ENCODE measurements at regions not wholly inside any gene's neighbourhood (a gene's known extent, or its start where the extent isn't known, plus 50 kb on each side); places are given as distances from the start of the nearest gene placed in this dataset.

- no peak overlapping the region for H3K9ac ChIP-seq (ENCODE audit: extremely low read depth, low read length, poor library complexity, severe bottlenecking)
- no peak overlapping the region for H3K27ac Mint-ChIP-seq
- H3K36me3 Mint-ChIP-seq (ENCODE audit: low read depth) = no peaks in the 10 kb centered on the region
- DNase-seq = no peak
- no peak overlapping the region for H3K4me3 ChIP-seq (ENCODE audit: low read length)
- H3K36me3 ChIP-seq (ENCODE audit: control insufficient read depth, insufficient read depth, low read length) = no peaks in the 10 kb centered on the region
- TF ChIP-seq CTCF (conservative IDR thresholded peaks at IDR 0.05) = no peak
- H3K27me3 Mint-ChIP-seq (ENCODE audit: insufficient read depth) = no peaks in the 10 kb centered on the region
- no peaks in the 10 kb centered on the region for H3K27me3 ChIP-seq (ENCODE audit: control insufficient read depth, insufficient read depth, low read length, poor library complexity, severe bottlenecking)
- 89 to 100% methylated on average over 4 of the region's 4 CpGs for WGBS, 2 experiments (ENCODE audit: insufficient coverage in 1 of 2, insufficient read length in 1 of 2)
- H3K9me3 Mint-ChIP-seq = no peaks in the 10 kb centered on the region
- H3K4me1 ChIP-seq (ENCODE audit: control insufficient read depth, insufficient read depth, low read length) = no peaks in the 10 kb centered on the region
- H3K27ac ChIP-seq (ENCODE audit: low read depth, low read length) = no peak overlapping the region
- no peaks in the 10 kb centered on the region for H3K4me1 Mint-ChIP-seq
- H3K9me3 ChIP-seq (ENCODE audit: control insufficient read depth, low read length) = no peaks in the 10 kb centered on the region
- H3K4me3 Mint-ChIP-seq = no peak overlapping the region
Observed at GRCh38 chr13:77406644-77407440, 79.9 kb upstream of the MYCBP2 start.

DNA sequence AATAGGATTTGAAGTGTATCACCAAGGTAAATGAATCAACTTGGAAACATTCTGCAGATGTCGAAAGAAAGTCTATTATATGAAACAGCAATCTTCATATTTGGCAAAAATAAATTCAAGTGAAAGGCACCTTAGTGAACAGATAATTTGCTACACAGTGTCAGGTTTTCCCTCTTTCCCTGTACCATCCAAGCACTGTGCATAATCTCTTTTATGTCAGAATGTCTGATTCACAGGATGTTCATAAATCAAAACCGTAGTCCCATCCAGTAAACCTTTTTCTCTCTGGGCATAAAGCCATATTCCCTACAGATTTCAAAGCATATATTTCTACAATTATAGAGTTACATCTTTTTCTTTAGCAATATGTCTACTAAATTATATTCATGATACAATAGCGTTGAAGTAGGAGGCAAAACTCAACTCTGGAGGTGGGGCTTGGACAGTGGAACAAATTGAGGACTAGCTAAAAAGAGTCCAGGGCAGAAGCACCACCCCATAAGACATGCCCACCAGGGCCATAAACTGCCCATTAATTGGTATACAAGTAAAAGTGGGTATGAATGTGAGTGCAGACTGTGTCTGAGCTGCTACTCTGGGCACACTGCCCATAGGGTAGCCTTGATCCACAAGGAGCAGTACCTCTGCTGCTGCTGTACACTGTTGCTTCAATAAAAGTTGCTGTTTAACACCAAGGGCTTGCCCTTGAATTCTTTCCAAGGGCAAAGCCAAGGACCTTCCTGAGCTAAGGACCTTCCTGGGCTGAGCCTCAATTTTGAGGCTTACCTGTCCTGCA is 72.1 kb upstream of the MYCBP2 start:
- Histone ChIP-seq H3K27me3 (ENCODE audit: control insufficient read depth, insufficient read depth, low read length, poor library complexity, severe bottlenecking) (no peaks in the 10 kb centered on the region), H3K27ac (ENCODE audit: low read depth, low read length) (no peak overlapping the region), H3K4me1 (ENCODE audit: control insufficient read depth, insufficient read depth, low read length) (no peaks in the 10 kb centered on the region), H3K9ac (ENCODE audit: extremely low read depth, low read length, poor library complexity, severe bottlenecking) (no peak overlapping the region), H3K9me3 (ENCODE audit: control insufficient read depth, low read length) (no peaks in the 10 kb centered on the region), H3K36me3 (ENCODE audit: control insufficient read depth, insufficient read depth, low read length) (no peaks in the 10 kb centered on the region), H3K4me3 (ENCODE audit: low read length) (no peak overlapping the region)
- H3K4me1 Mint-ChIP-seq = no peaks in the 10 kb centered on the region
- no peaks in the 10 kb centered on the region for H3K36me3 Mint-ChIP-seq (ENCODE audit: low read depth)
- TF ChIP-seq CTCF (conservative IDR thresholded peaks at IDR 0.05) = no peak
- DNase-seq = no peak
- H3K9me3 Mint-ChIP-seq = no peaks in the 10 kb centered on the region
- no peak overlapping the region for H3K4me3 Mint-ChIP-seq
- no peak overlapping the region for H3K27ac Mint-ChIP-seq
- no peaks in the 10 kb centered on the region for H3K27me3 Mint-ChIP-seq (ENCODE audit: insufficient read depth)
- WGBS, 2 experiments (ENCODE audit: insufficient coverage in 1 of 2, insufficient read length in 1 of 2) = 93% methylated on average over 3 of the region's 3 CpGs; no CpG with 5 or more reads in 1 of the 2 experiments

DNA sequence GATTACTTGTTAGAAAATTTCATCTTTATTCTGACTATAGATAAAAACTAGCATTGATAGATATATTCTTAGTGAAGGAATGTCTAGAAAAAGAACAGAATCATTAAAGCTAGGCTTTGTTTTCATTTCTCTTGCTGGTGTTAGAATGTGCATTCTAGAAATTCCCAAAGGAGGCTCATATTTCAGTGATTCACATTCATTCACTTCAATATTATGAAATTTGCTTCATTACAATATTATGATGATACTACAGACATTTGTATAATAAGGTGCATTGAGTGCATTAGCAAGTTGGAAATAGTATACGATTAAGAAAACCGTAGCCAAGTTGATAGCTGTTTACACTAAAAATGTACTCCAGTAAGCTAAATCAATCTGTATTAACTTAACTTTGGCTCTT is 70.7 kb upstream of the MYCBP2 start:
- Histone ChIP-seq H3K4me3 (ENCODE audit: low read length) (no peak overlapping the region), H3K27me3 (ENCODE audit: control insufficient read depth, insufficient read depth, low read length, poor library complexity, severe bottlenecking) (no peaks in the 10 kb centered on the region), H3K9me3 (ENCODE audit: control insufficient read depth, low read length) (no peaks in the 10 kb centered on the region), H3K36me3 (ENCODE audit: control insufficient read depth, insufficient read depth, low read length) (no peaks in the 10 kb centered on the region), H3K27ac (ENCODE audit: low read depth, low read length) (no peak overlapping the region), H3K4me1 (ENCODE audit: control insufficient read depth, insufficient read depth, low read length) (no peaks in the 10 kb centered on the region), H3K9ac (ENCODE audit: extremely low read depth, low read length, poor library complexity, severe bottlenecking) (no peak overlapping the region)
- H3K4me1 Mint-ChIP-seq = no peaks in the 10 kb centered on the region
- no peak for TF ChIP-seq CTCF (conservative IDR thresholded peaks at IDR 0.05)
- H3K27ac Mint-ChIP-seq = no peak overlapping the region
- no peaks in the 10 kb centered on the region for H3K36me3 Mint-ChIP-seq (ENCODE audit: low read depth)
- DNase-seq = no peak
- H3K4me3 Mint-ChIP-seq = no peak overlapping the region
- no peaks in the 10 kb centered on the region for H3K9me3 Mint-ChIP-seq
- H3K27me3 Mint-ChIP-seq (ENCODE audit: insufficient read depth) = no peaks in the 10 kb centered on the region
- WGBS, 2 experiments (ENCODE audit: insufficient coverage in 1 of 2, insufficient read length in 1 of 2) = 93% methylated on average over 2 of the region's 2 CpGs; no CpG with 5 or more reads in 1 of the 2 experiments

All from endodermal cell (in vitro differentiated cells).